ENCODE measurements at regions not wholly inside any gene's neighbourhood (a gene's known extent, or its start where the extent isn't known, plus 50 kb on each side); places are given as distances from the start of the nearest gene placed in this dataset.

DNA sequence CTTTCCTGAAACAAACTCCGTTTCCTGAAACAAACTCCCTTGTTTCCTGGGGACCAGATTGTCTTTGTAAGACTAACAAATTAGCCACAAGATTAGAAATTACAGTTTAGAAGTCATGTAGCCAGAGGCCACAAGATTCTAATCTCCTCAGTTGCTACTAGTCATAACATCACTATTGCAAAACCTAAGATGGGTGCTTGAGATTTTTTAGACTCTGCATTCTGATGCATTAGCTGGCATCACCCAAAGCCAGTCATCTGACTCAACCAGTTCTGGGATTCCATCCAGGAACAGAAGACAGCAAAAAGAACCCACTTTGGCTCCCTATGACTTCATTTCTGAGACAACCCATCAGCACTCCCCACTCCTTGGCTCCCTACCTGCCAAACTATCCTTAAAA lies 367.9 kb upstream of the MBL2 start:
- intact Hi-C loops (cut with micrococcal nuclease): no loop called here
- H3K4me1 Mint-ChIP-seq: no peaks in the 10 kb centered on the region
- Histone ChIP-seq H3K4me3 (ENCODE audit: low read length in 2 of 2) (no peak overlapping the region), H3K27me3 (ENCODE audit: insufficient read depth, low read length) (no peaks in the 10 kb centered on the region), H3K27ac (ENCODE audit: low read depth, low read length) (no peak overlapping the region), H3K4me1 (ENCODE audit: insufficient read depth, low read length) (no peaks in the 10 kb centered on the region), H3K36me3 (ENCODE audit: insufficient read depth, low read length) (no peaks in the 10 kb centered on the region), H3K9me3 (ENCODE audit: control insufficient read depth in 1 of 2, low read length in 2 of 2) (no peaks in the 10 kb centered on the region)
- H3K27ac Mint-ChIP-seq: no peak overlapping the region
- ChIA-PET CTCF (ENCODE audit: partially characterized antibody) (no interaction called here), POLR2A (ENCODE audit: partially characterized antibody) (no interaction called here)
- peaks cover 2 to 28% (median 15%) of the 10 kb centered on the region in 8 donors for H3K9me3 Mint-ChIP-seq
- no peak overlapping the region for H3K4me3 Mint-ChIP-seq
- DNase-seq: no peak
- H3K27me3 Mint-ChIP-seq: no peaks in the 10 kb centered on the region
- H3K36me3 Mint-ChIP-seq: no peaks in the 10 kb centered on the region

DNA sequence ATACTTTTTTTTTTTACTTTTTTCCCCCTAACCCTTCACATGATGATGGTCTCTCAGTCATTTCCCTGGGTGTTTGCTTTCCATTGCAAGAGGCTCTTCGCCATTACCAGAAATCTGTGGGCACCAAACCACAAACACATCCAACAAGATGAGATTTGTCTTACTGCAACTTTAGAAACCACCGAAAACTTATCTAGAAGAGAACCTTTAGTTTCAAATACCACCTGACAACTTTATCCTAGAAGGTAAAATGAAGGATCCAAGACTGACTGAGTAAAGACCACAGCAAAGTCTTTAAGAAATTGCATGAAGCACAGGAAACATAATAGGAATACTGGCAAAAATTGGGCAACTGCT lies 363.3 kb upstream of the MBL2 start:
- Histone ChIP-seq H3K27me3 (ENCODE audit: insufficient read depth, low read length) (no peaks in the 10 kb centered on the region), H3K4me3 (ENCODE audit: low read length in 2 of 2) (no peak overlapping the region), H3K36me3 (ENCODE audit: insufficient read depth, low read length) (no peaks in the 10 kb centered on the region), H3K9me3 (ENCODE audit: control insufficient read depth in 1 of 2, low read length in 2 of 2) (no peaks in the 10 kb centered on the region), H3K4me1 (ENCODE audit: insufficient read depth, low read length) (no peaks in the 10 kb centered on the region), H3K27ac (ENCODE audit: low read depth, low read length) (no peak overlapping the region)
- no peak for DNase-seq
- Mint-ChIP-seq H3K27me3 (no peaks in the 10 kb centered on the region), H3K4me3 (no peak overlapping the region), H3K9me3 (peaks cover 2 to 24% (median 12%) of the 10 kb centered on the region in 8 donors), H3K36me3 (no peaks in the 10 kb centered on the region), H3K4me1 (no peaks in the 10 kb centered on the region), H3K27ac (no peak overlapping the region)
- POLR2A ChIA-PET (ENCODE audit: partially characterized antibody): no interaction called here
- intact Hi-C loops (cut with micrococcal nuclease): no loop called here
- CTCF ChIA-PET (ENCODE audit: partially characterized antibody): no interaction called here

DNA sequence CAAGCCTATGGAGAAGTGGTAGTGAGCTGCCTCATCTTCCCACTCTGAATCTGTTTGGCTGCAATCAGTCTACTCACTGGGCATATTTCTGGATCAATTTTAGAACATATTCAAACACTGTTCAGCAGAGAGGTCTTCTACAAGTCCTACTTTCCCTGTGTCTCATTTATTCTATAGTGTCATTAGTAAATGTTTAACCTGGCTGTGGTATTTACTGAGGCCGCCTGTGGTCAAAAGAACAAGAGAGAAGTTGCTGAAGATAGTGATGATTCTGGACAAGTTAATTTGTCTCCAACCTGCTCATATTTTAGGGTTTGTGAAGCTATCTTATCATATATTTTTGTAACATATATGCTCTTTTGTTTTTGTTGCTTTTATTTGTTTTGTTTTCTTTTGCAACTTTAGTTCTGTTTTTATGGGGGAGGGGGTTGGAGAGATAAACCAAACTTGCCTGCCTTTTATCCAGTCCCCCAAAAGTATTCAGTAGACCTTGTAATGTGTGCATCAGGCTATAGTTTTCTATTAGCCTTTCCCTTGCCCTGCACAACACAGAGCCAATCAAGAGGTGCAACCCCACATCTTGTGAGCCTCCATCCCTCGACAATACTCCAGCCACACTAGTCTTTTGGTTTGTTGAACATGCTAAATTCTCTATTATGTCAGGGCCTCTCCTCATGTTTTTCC lies 362.8 kb upstream of the MBL2 start:
- Mint-ChIP-seq H3K36me3 (no peaks in the 10 kb centered on the region), H3K4me1 (no peaks in the 10 kb centered on the region), H3K4me3 (no peak overlapping the region), H3K27ac (no peak overlapping the region), H3K9me3 (peaks cover 1 to 21% (median 10%) of the 10 kb centered on the region in 8 donors), H3K27me3 (no peaks in the 10 kb centered on the region)
- no peaks in the 10 kb centered on the region for H3K27me3 ChIP-seq (ENCODE audit: insufficient read depth, low read length)
- no peak overlapping the region for H3K27ac ChIP-seq (ENCODE audit: low read depth, low read length)
- intact Hi-C loops (cut with micrococcal nuclease): no loop called here
- DNase-seq: no peak
- ChIA-PET CTCF (ENCODE audit: partially characterized antibody) (no interaction called here), POLR2A (ENCODE audit: partially characterized antibody) (no interaction called here)
- no peaks in the 10 kb centered on the region for H3K36me3 ChIP-seq (ENCODE audit: insufficient read depth, low read length)
- no peak overlapping the region for H3K4me3 ChIP-seq (ENCODE audit: low read length in 2 of 2)
- no peaks in the 10 kb centered on the region for H3K4me1 ChIP-seq (ENCODE audit: insufficient read depth, low read length)
- H3K9me3 ChIP-seq (ENCODE audit: control insufficient read depth in 1 of 2, low read length in 2 of 2): no peaks in the 10 kb centered on the region

DNA sequence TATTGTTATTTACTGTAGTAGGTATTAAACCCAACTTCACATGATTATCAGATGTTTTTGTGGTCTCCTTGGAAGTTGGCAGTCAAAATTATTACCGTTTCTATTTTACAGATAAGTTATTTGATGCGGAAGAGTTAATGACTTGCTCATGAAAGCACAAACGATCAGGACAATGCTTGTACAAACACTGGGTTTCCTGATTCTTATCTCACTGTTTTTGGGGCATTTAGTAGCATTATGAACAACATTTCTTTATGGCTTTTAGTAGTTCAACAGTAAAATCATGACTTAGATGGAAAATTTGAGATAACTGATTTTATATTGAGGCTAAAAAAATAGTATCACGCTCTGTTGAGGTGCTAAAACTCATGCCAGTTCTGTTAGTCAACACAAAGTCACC lies 361.5 kb upstream of the MBL2 start:
- no peaks in the 10 kb centered on the region for H3K36me3 Mint-ChIP-seq
- intact Hi-C loops (cut with micrococcal nuclease): no loop called here
- Histone ChIP-seq H3K4me3 (ENCODE audit: low read length in 2 of 2) (no peak overlapping the region), H3K4me1 (ENCODE audit: insufficient read depth, low read length) (no peaks in the 10 kb centered on the region), H3K36me3 (ENCODE audit: insufficient read depth, low read length) (no peaks in the 10 kb centered on the region), H3K9me3 (ENCODE audit: control insufficient read depth in 1 of 2, low read length in 2 of 2) (no peaks in the 10 kb centered on the region), H3K27me3 (ENCODE audit: insufficient read depth, low read length) (no peaks in the 10 kb centered on the region), H3K27ac (ENCODE audit: low read depth, low read length) (no peak overlapping the region)
- no peak overlapping the region for H3K27ac Mint-ChIP-seq
- DNase-seq: no peak
- CTCF ChIA-PET (ENCODE audit: partially characterized antibody): no interaction called here
- POLR2A ChIA-PET (ENCODE audit: partially characterized antibody): no interaction called here
- H3K27me3 Mint-ChIP-seq: no peaks in the 10 kb centered on the region
- peaks cover 0 to 14% (median 5%) of the 10 kb centered on the region in 8 donors for H3K9me3 Mint-ChIP-seq
- H3K4me1 Mint-ChIP-seq: no peaks in the 10 kb centered on the region
- no peak overlapping the region for H3K4me3 Mint-ChIP-seq

DNA sequence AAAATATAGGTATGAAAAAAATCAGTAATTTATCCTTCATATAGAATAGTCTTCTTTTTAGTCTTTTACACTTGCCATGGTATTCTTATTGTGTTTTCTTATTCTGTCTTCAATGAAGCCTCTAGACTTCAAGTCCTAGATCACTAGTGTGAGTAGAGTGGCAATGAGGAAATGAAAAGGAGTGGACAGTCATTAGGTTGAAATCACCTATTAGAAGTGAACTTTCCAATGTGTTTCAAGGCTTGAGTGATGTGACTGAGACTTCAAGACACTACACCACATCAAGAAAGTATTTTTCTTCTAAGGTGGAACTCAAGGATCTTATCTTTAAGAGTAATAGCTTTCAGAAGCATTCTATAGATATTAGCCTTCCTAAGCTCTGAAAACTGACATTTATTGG lies 357.8 kb upstream of the MBL2 start:
- intact Hi-C loops (cut with micrococcal nuclease): no loop called here
- POLR2A ChIA-PET (ENCODE audit: partially characterized antibody): no interaction called here
- Mint-ChIP-seq H3K4me1 (no peaks in the 10 kb centered on the region), H3K36me3 (no peaks in the 10 kb centered on the region), H3K27ac (no peak overlapping the region), H3K9me3 (peaks cover 0 to 14% (median 5%) of the 10 kb centered on the region in 8 donors), H3K27me3 (no peaks in the 10 kb centered on the region), H3K4me3 (no peak overlapping the region)
- no peak overlapping the region for H3K4me3 ChIP-seq (ENCODE audit: low read length in 2 of 2)
- no peak overlapping the region for H3K27ac ChIP-seq (ENCODE audit: low read depth, low read length)
- CTCF ChIA-PET (ENCODE audit: partially characterized antibody): no interaction called here
- no peaks in the 10 kb centered on the region for H3K4me1 ChIP-seq (ENCODE audit: insufficient read depth, low read length)
- no peaks in the 10 kb centered on the region for H3K36me3 ChIP-seq (ENCODE audit: insufficient read depth, low read length)
- no peak for DNase-seq
- no peaks in the 10 kb centered on the region for H3K9me3 ChIP-seq (ENCODE audit: control insufficient read depth in 1 of 2, low read length in 2 of 2)
- no peaks in the 10 kb centered on the region for H3K27me3 ChIP-seq (ENCODE audit: insufficient read depth, low read length)

- Mint-ChIP-seq H3K36me3 (no peaks in the 10 kb centered on the region), H3K9me3 (peaks cover 2 to 19% (median 7%) of the 10 kb centered on the region in 8 donors), H3K27me3 (no peaks in the 10 kb centered on the region), H3K27ac (no peak overlapping the region), H3K4me3 (no peak overlapping the region), H3K4me1 (no peaks in the 10 kb centered on the region)
- no peak for DNase-seq
- ChIA-PET CTCF (ENCODE audit: partially characterized antibody) (no interaction called here), POLR2A (ENCODE audit: partially characterized antibody) (no interaction called here)
- Histone ChIP-seq H3K27me3 (ENCODE audit: insufficient read depth, low read length) (no peaks in the 10 kb centered on the region), H3K27ac (ENCODE audit: low read depth, low read length) (no peak overlapping the region), H3K4me1 (ENCODE audit: insufficient read depth, low read length) (no peaks in the 10 kb centered on the region), H3K4me3 (ENCODE audit: low read length in 2 of 2) (no peak overlapping the region), H3K36me3 (ENCODE audit: insufficient read depth, low read length) (no peaks in the 10 kb centered on the region), H3K9me3 (ENCODE audit: control insufficient read depth in 1 of 2, low read length in 2 of 2) (no peaks in the 10 kb centered on the region)
- intact Hi-C loops (cut with micrococcal nuclease): no loop called here
These were observed 355.1 kb upstream of the MBL2 start for GRCh38 chr10:53127686-53128085.

- Histone ChIP-seq H3K27me3 (ENCODE audit: insufficient read depth, low read length) (no peaks in the 10 kb centered on the region), H3K27ac (ENCODE audit: low read depth, low read length) (no peak overlapping the region), H3K4me3 (ENCODE audit: low read length in 2 of 2) (no peak overlapping the region), H3K36me3 (ENCODE audit: insufficient read depth, low read length) (no peaks in the 10 kb centered on the region), H3K9me3 (ENCODE audit: control insufficient read depth in 1 of 2, low read length in 2 of 2) (no peaks in the 10 kb centered on the region), H3K4me1 (ENCODE audit: insufficient read depth, low read length) (no peaks in the 10 kb centered on the region)
- no peak for DNase-seq
- H3K4me1 Mint-ChIP-seq: no peaks in the 10 kb centered on the region
- no peak overlapping the region for H3K27ac Mint-ChIP-seq
- intact Hi-C loops (cut with micrococcal nuclease): no loop called here
- CTCF ChIA-PET (ENCODE audit: partially characterized antibody): no interaction called here
- H3K4me3 Mint-ChIP-seq: no peak overlapping the region
- H3K27me3 Mint-ChIP-seq: no peaks in the 10 kb centered on the region
- POLR2A ChIA-PET (ENCODE audit: partially characterized antibody): no interaction called here
- peaks cover 3 to 23% (median 10%) of the 10 kb centered on the region in 8 donors for H3K9me3 Mint-ChIP-seq
- H3K36me3 Mint-ChIP-seq: no peaks in the 10 kb centered on the region
These were observed 350.7 kb upstream of the MBL2 start for GRCh38 chr10:53123311-53123710.

GRCh38 chr10:53122281-53122680 lies 349.7 kb upstream of the MBL2 start:
- intact Hi-C loops (cut with micrococcal nuclease): no loop called here
- H3K27me3 Mint-ChIP-seq: no peaks in the 10 kb centered on the region
- no peaks in the 10 kb centered on the region for H3K36me3 Mint-ChIP-seq
- Histone ChIP-seq H3K9me3 (ENCODE audit: control insufficient read depth in 1 of 2, low read length in 2 of 2) (no peaks in the 10 kb centered on the region), H3K4me3 (ENCODE audit: low read length in 2 of 2) (no peak overlapping the region), H3K36me3 (ENCODE audit: insufficient read depth, low read length) (no peaks in the 10 kb centered on the region), H3K27ac (ENCODE audit: low read depth, low read length) (no peak overlapping the region), H3K27me3 (ENCODE audit: insufficient read depth, low read length) (no peaks in the 10 kb centered on the region), H3K4me1 (ENCODE audit: insufficient read depth, low read length) (no peaks in the 10 kb centered on the region)
- no peak overlapping the region for H3K4me3 Mint-ChIP-seq
- no peak for DNase-seq
- ChIA-PET POLR2A (ENCODE audit: partially characterized antibody) (no interaction called here), CTCF (ENCODE audit: partially characterized antibody) (no interaction called here)
- no peaks in the 10 kb centered on the region for H3K4me1 Mint-ChIP-seq
- no peak overlapping the region for H3K27ac Mint-ChIP-seq
- peaks cover 3 to 24% (median 11%) of the 10 kb centered on the region in 8 donors for H3K9me3 Mint-ChIP-seq

Data from CD4-positive, alpha-beta memory T cell (primary cell).